GM23338 (cell line): ENCODE measurements at regions not wholly inside any gene's neighbourhood (a gene's known extent, or its start where the extent isn't known, plus 50 kb on each side); places are given as distances from the start of the nearest gene placed in this dataset.

Experiments used
- ATAC-seq: fragments of 200-7000 bp; cut with Tn5 transposase; 3 replicates; pipeline ENCODE4 v1.9.1; 2020
- DNase-seq: peaks from one replicate; pipeline ENCODE4 v3.0.0-alpha.2; 2015; ENCODE audit warnings: low spot score
- H2AFZ ChIP-seq: fragments of 200-600 bp; sonication (generic); 2 replicates; pipeline ENCODE4 v1.8.0; 2016; ENCODE audit warnings: antibody characterized with exemption, mild to moderate bottlenecking, moderate library complexity
- H3F3A ChIP-seq: fragments of 200-600 bp; sonication (generic); replicated peaks from 2 replicates; pipeline ENCODE4 v1.8.0; 2017; ENCODE audit warnings: antibody characterized with exemption, mixed run types, low read depth
- H3K27ac ChIP-seq: fragments of 200-600 bp; sonication (generic); 2 replicates; pipeline ENCODE4 v1.6.1; 2016; ENCODE audit warnings: low read depth
- H3K27me3 ChIP-seq: fragments of 200-600 bp; sonication (generic); 2 replicates; pipeline ENCODE4 v1.8.0; 2016; ENCODE audit warnings: mild to moderate bottlenecking, mixed run types, moderate library complexity; ENCODE audit not compliant: insufficient read depth
- H3K36me3 ChIP-seq: fragments of 200-600 bp; sonication (generic); 2 replicates; pipeline ENCODE4 v1.8.0; 2016; ENCODE audit warnings: mild to moderate bottlenecking; ENCODE audit not compliant: insufficient read depth
- H3K4me1 ChIP-seq: fragments of 200-600 bp; sonication (generic); 2 replicates; pipeline ENCODE4 v1.8.0; 2016; ENCODE audit warnings: mild to moderate bottlenecking, moderate library complexity; ENCODE audit not compliant: insufficient read depth
- H3K4me2 ChIP-seq: fragments of 200-600 bp; sonication (generic); 2 replicates; pipeline ENCODE4 v1.7.1; 2017; ENCODE audit warnings: mixed run types
- H3K4me3 ChIP-seq: fragments of 200-600 bp; sonication (generic); 2 replicates; pipeline ENCODE4 v1.6.1; 2016; ENCODE audit warnings: mixed run types
- H3K79me2 ChIP-seq: fragments of 200-600 bp; sonication (generic); replicated peaks from 2 replicates; pipeline ENCODE4 v1.8.0; 2017; ENCODE audit warnings: mild to moderate bottlenecking; ENCODE audit not compliant: insufficient read depth
- H3K9me2 ChIP-seq: fragments of 200-600 bp; sonication (generic); 2 replicates; pipeline ENCODE4 v1.8.0; 2017; ENCODE audit not compliant: insufficient read depth
- H4K20me1 ChIP-seq: fragments of 200-600 bp; sonication (generic); replicated peaks from 2 replicates; pipeline ENCODE4 v1.8.0; 2017; ENCODE audit warnings: mild to moderate bottlenecking; ENCODE audit not compliant: insufficient read depth
- H3K27ac Mint-ChIP-seq: 2 replicates; pipeline ENCODE4 v1.8.0; 2020; ENCODE audit warnings: inconsistent platforms, mild to moderate bottlenecking, moderate library complexity, mixed read lengths
- H3K27me3 Mint-ChIP-seq: 3 replicates; pipeline ENCODE4 v1.8.0; 2022; ENCODE audit warnings: low read depth, mild to moderate bottlenecking, moderate library complexity, mixed read lengths, inconsistent platforms; ENCODE audit not compliant: insufficient read depth, poor library complexity
- H3K36me3 Mint-ChIP-seq: 3 replicates; pipeline ENCODE4 v1.8.0; 2021; ENCODE audit warnings: low read depth, mild to moderate bottlenecking, inconsistent platforms, moderate library complexity, mixed read lengths
- H3K4me1 Mint-ChIP-seq: 3 replicates; pipeline ENCODE4 v1.8.0; 2020; ENCODE audit warnings: mild to moderate bottlenecking, inconsistent platforms, mixed read lengths
- H3K4me3 Mint-ChIP-seq: 3 replicates; pipeline ENCODE4 v1.8.0; 2021; ENCODE audit warnings: moderate library complexity, mild to moderate bottlenecking, inconsistent platforms, mixed read lengths
- H3K9me3 Mint-ChIP-seq: 3 replicates; pipeline ENCODE4 v1.8.0; 2020; ENCODE audit warnings: moderate library complexity, mild to moderate bottlenecking, inconsistent platforms, mixed read lengths
- CREB1 ChIP-seq: fragments of 250-450 bp; sonication (Bioruptor Pico); IDR thresholded peaks from 2 replicates; pipeline ENCODE4 v1.5.0; 2020; ENCODE audit warnings: low read depth, mild to moderate bottlenecking, moderate library complexity
- CTCF ChIP-seq, 2 experiments: fragments of 200-600 bp in 1 of 2; sonication (generic) in 1 of 2; conservative IDR thresholded peaks; 2 replicates each; pipeline versions ENCODE4 v1.5.1 to v1.6.1; 2016 to 2017; ENCODE audit warnings: antibody characterized with exemption in 2 of 2, low read depth in 2 of 2, mild to moderate bottlenecking in 2 of 2, moderate library complexity in 1 of 2
- ETS1 ChIP-seq: IDR thresholded peaks from 2 replicates; pipeline ENCODE4 v1.6.1; 2016; ENCODE audit warnings: antibody characterized with exemption
- EZH2 ChIP-seq: fragments of 200-600 bp; sonication (generic); IDR thresholded peaks from one replicate; pipeline ENCODE4 v1.8.0; 2017; ENCODE audit warnings: antibody characterized with exemption, mild to moderate bottlenecking, low read depth; ENCODE audit not compliant: unreplicated experiment
- EZH2phosphoT487 ChIP-seq: fragments of 200-600 bp; sonication (generic); IDR thresholded peaks from one replicate; pipeline ENCODE4 v1.8.1; 2018; ENCODE audit warnings: antibody characterized with exemption; ENCODE audit not compliant: unreplicated experiment
- JUNB ChIP-seq: IDR thresholded peaks from one replicate; pipeline ENCODE4 v1.6.1; 2016; ENCODE audit warnings: antibody characterized with exemption; ENCODE audit not compliant: unreplicated experiment
- NANOG ChIP-seq: IDR thresholded peaks from 2 replicates; pipeline ENCODE4 v1.6.1; 2016; ENCODE audit warnings: antibody characterized with exemption, borderline replicate concordance
- POLR2AphosphoS5 ChIP-seq: IDR thresholded peaks from 2 replicates; pipeline ENCODE4 v1.6.1; 2016; ENCODE audit warnings: antibody characterized with exemption, low read depth
- STAT1 ChIP-seq: IDR thresholded peaks from one replicate; pipeline ENCODE4 v1.6.1; 2016; ENCODE audit warnings: antibody characterized with exemption; ENCODE audit not compliant: unreplicated experiment
- ZNF114 ChIP-seq: fragments of 250-450 bp; sonication (Bioruptor Pico); IDR thresholded peaks from 2 replicates; pipeline ENCODE4 v1.5.0; 2020; ENCODE audit warnings: mild to moderate bottlenecking, moderate library complexity
- ZNF331 ChIP-seq: fragments of 250-450 bp; sonication (Bioruptor Pico); IDR thresholded peaks from 2 replicates; pipeline ENCODE4 v1.5.0; 2020; ENCODE audit warnings: low read depth, mild to moderate bottlenecking, moderate library complexity
- TF ChIP-seq, protein P1 (sequence below): IDR thresholded peaks from one replicate; pipeline ENCODE4 v1.6.1; 2018; ENCODE audit warnings: antibody characterized with exemption; ENCODE audit not compliant: unreplicated experiment
- TF ChIP-seq, protein P2 (sequence below): fragments of 250-450 bp; sonication (Bioruptor Pico); IDR thresholded peaks from 2 replicates; pipeline ENCODE4 v1.5.0; 2020; ENCODE audit warnings: mild to moderate bottlenecking, moderate library complexity

DNA sequence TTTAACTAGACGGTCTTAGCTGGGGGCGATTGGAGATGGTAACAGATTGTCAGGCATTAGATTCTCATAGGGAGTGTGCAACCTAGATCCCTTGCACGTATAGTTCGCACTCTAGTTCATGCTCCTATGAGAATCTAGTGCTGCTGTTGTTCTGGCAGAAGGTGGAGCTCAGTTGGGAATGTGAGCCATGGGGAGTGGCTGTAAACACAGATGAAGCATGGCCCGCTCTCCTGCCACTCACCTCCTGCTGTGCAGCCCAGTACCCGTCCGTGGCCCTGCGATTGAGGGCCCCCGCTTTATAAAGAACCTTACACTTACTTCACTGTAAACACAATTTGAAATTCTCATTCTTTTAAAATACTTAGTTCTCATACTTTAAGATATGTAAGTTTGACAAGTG lies 339.4 kb downstream of the CDH26 start:
- Mint-ChIP-seq H3K27ac (no peak overlapping the region), H3K4me3 (no peak overlapping the region), H3K9me3 (peaks cover 20% of the 10 kb centered on the region), H3K36me3 (0 out of 3 replicates have a peak, but pooled peaks cover 2% of the 10 kb centered on the region), H3K27me3 (peaks cover 8% of the 10 kb centered on the region), H3K4me1 (no peaks in the 10 kb centered on the region; the same call in 2 of the 3 replicates)
- no peak for ATAC-seq
- no peaks in the 10 kb centered on the region for H3K79me2 ChIP-seq
- H3K4me3 ChIP-seq: no peak overlapping the region
- TF ChIP-seq CTCF (conservative IDR thresholded peaks at IDR 0.05; ENCODE audit: low read depth in 2 of 2) (no peak), NANOG (no peak), ETS1 (no peak), ZNF331 (no peak), POLR2AphosphoS5 (no peak), STAT1 (no peak), EZH2 (no peak), ZNF114 (no peak), EZH2phosphoT487 (no peak), JUNB (no peak), CREB1 (CRISPR knock-in tag) (no peak)
- TF ChIP-seq, protein P1, sequence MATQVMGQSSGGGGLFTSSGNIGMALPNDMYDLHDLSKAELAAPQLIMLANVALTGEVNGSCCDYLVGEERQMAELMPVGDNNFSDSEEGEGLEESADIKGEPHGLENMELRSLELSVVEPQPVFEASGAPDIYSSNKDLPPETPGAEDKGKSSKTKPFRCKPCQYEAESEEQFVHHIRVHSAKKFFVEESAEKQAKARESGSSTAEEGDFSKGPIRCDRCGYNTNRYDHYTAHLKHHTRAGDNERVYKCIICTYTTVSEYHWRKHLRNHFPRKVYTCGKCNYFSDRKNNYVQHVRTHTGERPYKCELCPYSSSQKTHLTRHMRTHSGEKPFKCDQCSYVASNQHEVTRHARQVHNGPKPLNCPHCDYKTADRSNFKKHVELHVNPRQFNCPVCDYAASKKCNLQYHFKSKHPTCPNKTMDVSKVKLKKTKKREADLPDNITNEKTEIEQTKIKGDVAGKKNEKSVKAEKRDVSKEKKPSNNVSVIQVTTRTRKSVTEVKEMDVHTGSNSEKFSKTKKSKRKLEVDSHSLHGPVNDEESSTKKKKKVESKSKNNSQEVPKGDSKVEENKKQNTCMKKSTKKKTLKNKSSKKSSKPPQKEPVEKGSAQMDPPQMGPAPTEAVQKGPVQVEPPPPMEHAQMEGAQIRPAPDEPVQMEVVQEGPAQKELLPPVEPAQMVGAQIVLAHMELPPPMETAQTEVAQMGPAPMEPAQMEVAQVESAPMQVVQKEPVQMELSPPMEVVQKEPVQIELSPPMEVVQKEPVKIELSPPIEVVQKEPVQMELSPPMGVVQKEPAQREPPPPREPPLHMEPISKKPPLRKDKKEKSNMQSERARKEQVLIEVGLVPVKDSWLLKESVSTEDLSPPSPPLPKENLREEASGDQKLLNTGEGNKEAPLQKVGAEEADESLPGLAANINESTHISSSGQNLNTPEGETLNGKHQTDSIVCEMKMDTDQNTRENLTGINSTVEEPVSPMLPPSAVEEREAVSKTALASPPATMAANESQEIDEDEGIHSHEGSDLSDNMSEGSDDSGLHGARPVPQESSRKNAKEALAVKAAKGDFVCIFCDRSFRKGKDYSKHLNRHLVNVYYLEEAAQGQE: no peak
- TF ChIP-seq, protein P2, sequence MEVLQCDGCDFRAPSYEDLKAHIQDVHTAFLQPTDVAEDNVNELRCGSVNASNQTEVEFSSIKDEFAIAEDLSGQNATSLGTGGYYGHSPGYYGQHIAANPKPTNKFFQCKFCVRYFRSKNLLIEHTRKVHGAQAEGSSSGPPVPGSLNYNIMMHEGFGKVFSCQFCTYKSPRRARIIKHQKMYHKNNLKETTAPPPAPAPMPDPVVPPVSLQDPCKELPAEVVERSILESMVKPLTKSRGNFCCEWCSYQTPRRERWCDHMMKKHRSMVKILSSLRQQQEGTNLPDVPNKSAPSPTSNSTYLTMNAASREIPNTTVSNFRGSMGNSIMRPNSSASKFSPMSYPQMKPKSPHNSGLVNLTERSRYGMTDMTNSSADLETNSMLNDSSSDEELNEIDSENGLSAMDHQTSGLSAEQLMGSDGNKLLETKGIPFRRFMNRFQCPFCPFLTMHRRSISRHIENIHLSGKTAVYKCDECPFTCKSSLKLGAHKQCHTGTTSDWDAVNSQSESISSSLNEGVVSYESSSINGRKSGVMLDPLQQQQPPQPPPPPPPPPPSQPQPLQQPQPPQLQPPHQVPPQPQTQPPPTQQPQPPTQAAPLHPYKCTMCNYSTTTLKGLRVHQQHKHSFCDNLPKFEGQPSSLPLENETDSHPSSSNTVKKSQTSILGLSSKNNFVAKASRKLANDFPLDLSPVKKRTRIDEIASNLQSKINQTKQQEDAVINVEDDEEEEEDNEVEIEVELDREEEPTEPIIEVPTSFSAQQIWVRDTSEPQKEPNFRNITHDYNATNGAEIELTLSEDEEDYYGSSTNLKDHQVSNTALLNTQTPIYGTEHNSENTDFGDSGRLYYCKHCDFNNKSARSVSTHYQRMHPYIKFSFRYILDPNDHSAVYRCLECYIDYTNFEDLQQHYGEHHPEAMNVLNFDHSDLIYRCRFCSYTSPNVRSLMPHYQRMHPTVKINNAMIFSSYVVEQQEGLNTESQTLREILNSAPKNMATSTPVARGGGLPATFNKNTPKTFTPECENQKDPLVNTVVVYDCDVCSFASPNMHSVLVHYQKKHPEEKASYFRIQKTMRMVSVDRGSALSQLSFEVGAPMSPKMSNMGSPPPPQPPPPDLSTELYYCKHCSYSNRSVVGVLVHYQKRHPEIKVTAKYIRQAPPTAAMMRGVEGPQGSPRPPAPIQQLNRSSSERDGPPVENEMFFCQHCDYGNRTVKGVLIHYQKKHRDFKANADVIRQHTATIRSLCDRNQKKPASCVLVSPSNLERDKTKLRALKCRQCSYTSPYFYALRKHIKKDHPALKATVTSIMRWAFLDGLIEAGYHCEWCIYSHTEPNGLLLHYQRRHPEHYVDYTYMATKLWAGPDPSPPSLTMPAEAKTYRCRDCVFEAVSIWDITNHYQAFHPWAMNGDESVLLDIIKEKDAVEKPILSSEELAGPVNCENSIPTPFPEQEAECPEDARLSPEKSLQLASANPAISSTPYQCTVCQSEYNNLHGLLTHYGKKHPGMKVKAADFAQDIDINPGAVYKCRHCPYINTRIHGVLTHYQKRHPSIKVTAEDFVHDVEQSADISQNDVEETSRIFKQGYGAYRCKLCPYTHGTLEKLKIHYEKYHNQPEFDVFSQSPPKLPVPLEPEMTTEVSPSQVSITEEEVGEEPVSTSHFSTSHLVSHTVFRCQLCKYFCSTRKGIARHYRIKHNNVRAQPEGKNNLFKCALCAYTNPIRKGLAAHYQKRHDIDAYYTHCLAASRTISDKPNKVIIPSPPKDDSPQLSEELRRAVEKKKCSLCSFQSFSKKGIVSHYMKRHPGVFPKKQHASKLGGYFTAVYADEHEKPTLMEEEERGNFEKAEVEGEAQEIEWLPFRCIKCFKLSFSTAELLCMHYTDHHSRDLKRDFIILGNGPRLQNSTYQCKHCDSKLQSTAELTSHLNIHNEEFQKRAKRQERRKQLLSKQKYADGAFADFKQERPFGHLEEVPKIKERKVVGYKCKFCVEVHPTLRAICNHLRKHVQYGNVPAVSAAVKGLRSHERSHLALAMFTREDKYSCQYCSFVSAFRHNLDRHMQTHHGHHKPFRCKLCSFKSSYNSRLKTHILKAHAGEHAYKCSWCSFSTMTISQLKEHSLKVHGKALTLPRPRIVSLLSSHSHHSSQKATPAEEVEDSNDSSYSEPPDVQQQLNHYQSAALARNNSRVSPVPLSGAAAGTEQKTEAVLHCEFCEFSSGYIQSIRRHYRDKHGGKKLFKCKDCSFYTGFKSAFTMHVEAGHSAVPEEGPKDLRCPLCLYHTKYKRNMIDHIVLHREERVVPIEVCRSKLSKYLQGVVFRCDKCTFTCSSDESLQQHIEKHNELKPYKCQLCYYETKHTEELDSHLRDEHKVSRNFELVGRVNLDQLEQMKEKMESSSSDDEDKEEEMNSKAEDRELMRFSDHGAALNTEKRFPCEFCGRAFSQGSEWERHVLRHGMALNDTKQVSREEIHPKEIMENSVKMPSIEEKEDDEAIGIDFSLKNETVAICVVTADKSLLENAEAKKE: no peak
- no peaks in the 10 kb centered on the region for H3F3A ChIP-seq
- no peaks in the 10 kb centered on the region for H3K27me3 ChIP-seq
- H3K9me2 ChIP-seq: no peaks in the 10 kb centered on the region
- H2AFZ ChIP-seq: no peak overlapping the region
- H3K36me3 ChIP-seq: no peaks in the 10 kb centered on the region
- no peaks in the 10 kb centered on the region for H3K4me1 ChIP-seq
- DNase-seq: no peak
- H3K4me2 ChIP-seq: no peak overlapping the region
- H3K27ac ChIP-seq: no peak overlapping the region
- H4K20me1 ChIP-seq: no peaks in the 10 kb centered on the region
